Limb (tissue), 2 donors: ENCODE measurements at regions not wholly inside any gene's neighbourhood (a gene's known extent, or its start where the extent isn't known, plus 50 kb on each side); places are given as distances from the start of the nearest gene placed in this dataset.

Experiments
- DNase-seq, 2 donors: peaks; one replicate each; pipeline ENCODE4 v3.0.0-alpha.2; 2016; ENCODE audit errors: extremely low spot score in 2 of 2

DNA sequence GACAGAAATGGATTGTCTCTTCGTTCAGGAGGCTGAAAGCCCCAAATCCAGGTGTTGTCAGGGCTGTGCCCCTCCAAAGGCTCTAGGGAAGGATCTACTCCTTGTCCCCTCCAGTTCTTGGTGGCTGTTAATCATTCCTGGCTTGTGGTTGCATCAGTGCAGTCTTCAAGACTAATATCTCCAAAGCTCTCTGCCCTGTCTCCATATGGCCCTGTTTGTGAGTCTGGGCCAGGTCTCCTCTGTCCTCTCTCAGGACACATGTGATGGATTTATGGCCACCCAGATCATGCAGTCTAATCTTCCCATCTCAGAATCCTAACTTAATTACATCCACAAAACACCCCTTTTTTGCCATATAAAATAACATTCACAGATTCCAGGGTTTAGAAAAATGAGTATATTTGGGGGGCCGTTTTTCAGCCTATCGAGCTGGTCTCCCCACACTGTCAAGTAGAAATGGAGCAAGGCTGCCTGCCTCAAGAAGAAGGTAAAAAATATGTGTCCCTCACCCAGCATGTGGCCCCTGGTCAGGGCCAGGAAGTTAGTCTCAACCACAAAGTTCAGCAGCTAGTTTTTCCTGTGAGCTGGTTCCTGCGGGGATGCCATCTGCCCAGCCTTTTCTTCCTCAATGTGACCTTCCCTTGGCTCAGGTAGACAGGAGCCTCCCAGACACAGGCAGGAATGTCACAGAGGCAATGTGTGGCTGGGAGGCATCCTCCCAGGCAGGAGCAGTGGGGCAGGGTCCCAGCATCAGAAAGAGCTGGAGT, 509.4 kb downstream of the IRX1 start:
- DNase-seq: no peak

DNA sequence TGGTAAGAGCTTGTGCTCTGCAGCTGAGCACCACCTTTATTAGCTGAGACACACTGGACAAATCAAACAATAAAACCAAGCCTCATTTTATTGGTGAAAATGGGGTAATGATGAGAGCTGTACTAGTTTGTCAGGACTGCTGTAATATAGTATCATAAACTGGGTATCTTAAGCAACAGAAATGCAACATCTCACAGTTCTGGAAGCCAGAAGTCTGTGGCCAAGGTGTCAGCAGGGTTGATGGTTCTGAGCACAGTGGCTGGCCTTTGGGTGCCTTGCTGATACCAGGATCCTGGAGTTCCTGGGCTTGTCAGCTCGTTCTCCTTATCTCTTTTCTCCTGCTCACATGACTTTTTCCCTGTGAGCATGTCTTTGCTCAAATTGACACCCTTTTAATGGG, 513.1 kb downstream of the IRX1 start:
- DNase-seq: no peak

DNA sequence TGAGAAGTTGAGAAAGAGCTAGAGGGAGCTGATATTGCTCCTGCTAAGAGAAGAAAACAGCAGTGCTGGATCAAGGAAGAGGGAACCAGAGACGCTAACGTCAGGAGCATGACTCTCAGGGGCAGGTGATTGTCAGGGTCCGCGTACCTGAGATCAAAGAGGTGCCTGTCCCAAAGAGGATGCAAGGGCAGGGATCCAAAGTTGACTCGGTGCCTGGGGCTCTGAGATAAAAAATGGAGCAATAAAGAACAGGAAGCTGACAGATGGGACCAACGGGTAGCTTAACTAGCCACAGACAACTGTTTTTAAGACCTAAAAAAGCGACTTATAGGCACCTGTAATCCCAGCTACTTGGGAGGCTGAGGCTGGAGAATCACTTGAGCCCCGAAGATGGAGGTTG, 517.8 kb downstream of the IRX1 start:
- no peak for DNase-seq

DNA sequence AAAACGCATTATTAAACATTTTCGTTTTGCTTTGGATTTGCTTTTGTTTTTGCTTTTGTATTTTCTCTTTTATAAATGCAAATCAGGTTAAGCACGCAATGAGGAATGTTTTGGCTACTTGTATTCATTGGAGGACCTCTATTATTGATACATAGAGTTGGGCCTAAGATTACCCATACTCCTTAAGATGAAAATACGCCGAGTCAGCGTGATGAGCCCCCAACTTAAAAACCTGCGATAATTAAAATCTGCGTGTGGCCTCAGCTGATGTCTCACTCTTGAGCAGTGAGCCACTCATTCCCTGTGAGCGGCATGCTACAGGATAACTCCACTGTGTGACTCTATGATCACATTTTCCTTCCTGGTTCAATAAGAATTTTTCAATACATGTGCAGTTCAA, 518.3 kb downstream of the IRX1 start:
- DNase-seq: no peak

DNA sequence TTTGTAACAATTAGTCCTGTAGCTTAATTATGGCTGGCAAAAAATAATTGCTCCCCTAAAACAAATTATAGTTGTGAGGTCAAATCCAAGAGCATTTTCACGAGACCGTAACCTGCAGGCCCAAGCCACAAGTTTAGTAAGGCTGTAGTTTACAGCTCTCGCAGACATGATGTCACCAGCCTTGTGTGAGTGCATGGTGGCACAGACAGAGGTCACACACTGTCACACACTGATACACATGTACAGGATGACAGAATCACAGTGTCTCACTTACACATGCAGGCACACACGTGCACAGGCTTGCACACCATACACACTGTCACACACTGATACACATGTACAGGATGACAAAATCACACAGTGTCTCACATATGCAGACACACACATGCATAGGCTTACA, 518.8 kb downstream of the IRX1 start:
- DNase-seq: no peak

DNA sequence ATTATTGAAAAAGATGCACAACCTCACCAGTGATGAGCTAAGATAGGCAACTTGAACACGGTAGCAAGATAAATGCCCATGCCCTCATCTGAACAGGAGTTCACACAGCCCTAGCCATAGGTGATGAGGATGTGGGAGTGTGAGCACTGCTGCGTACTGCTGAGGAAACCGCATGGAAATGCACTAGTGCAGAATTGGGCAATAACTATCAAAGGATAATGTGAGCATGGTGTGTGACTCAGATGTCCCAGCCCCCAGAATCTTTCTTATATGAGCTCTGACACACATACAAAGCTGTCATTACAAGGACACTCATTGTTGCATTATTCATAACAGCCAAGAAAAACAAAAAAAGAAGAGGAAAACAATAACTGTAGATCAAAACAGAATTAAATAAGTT, 521.2 kb downstream of the IRX1 start:
- no peak for DNase-seq

DNA sequence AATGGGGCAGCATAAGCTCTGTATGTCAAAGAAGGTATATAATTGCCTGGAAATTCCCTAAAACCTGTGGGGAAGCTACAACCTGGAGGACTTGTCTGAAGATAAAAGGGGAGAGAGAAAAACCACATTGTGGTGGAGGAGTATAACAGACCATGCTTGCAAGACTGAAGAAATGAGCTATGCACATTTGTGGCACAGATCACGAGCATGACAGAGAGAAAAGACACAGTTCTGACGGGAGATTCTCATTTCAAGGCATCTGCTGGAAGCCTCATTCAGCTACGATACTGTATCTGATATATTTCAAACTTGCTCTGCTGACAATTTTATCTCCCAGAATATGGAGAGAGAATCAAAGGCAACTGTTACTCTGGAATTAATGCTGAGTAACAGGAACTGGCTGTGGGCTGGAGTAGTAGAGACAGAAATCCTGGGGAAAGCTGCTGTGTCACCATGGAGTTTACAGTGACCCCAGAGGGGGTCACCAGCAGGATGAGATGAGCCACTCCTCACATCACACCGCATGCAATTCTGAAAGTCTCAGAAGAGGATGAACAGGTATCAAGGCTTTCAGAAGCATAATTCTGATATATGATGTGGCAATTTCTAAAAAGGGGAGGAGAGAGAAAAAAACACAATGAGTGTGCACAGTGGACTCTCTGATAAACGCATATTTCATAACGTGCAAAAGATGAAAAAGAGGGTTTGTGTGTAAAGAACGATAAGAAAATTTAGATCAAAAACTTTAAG, 528.8 kb downstream of the IRX1 start:
- no peak for DNase-seq

DNA sequence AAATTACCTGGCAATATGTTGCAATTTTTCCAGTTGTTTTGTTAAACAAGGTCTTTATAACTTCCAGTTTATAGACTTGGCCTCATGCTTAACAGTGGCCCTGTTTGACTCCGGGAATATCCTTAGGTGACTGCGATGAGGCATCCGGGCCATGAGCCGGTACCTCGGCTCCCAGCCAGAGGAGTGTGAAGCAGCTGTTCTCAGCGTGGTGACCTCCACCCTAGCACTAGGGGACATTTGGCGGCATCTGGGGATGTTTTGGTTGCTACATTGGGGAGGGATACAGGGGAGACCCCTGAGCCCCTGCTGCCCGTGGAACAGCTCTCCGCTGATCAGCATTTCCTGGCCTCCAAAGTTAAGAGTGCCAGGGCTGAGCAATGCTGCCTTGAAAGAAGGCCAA, 533.4 kb downstream of the IRX1 start:
- no peak for DNase-seq

DNA sequence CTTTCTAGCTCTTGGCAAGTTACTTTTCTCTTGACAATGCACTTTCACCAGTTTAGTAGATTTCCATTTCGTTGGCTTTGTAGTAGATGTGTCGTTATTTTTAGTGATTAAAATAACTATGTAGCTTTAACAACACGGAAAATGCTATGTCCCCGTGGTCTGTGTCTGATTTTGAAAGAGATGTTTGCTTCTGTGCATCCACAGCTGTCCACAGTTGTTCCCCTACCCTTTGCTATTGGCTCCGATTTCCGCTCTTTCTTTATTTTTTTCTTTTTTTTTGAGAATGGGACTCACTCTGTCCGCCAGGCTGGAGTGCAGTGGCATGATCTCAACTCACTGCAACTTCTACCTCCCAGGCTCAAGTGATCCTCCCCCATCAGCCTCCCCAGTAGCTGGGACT, 533.9 kb downstream of the IRX1 start:
- DNase-seq: no peak

DNA sequence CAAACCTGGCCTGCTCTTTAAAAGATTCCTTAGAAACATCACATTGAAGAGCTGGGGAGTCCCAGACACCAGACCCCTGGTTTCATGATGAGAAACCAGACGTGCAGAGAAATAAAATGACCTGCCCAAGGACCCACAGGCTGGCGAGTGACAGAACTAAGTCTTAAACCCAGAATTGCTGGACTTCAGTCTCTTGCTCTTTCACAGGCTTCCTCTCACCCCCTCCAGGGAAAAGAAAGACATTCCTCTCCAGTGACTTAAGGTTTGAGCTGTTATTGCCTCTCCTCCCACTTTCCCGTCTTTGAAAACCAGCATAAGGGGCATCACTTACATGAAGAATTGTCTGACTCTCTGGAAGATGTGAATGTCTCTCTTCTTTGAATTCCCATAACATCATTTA, 535.2 kb downstream of the IRX1 start:
- DNase-seq: no peak

DNA sequence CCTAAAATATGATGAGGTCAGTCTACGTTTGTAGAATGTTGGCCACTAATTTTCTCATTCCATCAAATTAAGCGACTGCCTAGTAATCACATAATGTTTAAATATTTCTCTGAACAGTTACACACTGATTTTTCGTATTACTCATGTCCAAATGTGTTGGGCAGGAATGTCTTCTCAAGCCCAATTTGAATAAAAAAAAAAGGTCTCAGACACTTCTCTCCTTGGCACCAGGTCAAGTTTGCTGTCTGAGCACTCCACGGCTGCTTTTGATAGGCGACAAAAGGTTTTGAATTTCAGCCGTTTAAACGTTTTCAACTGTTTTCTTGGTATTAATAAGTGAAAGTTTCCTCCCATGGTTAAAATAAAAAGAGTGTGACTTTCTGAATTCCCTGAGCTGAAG, 542.1 kb downstream of the IRX1 start:
- DNase-seq: no peak

DNA sequence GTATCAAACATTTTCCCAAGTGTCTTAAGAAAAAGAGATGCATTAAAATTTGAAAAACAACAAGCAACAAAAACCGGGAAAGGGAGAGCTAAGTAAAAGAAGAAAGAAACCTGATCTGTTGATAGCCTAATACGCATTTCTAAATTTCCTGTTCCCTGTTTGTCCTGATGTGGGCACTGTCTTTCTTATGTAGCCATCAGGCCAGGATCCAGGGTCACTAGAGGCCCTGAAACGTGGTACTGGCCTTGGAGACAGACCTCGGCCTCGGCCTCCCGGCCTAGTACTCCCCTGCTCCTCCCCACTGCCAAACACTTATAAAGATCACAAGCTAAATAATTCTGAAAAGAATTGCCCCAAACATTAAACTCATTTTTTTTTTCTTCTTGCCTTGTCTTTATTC, 547.2 kb downstream of the IRX1 start:
- no peak for DNase-seq

DNA sequence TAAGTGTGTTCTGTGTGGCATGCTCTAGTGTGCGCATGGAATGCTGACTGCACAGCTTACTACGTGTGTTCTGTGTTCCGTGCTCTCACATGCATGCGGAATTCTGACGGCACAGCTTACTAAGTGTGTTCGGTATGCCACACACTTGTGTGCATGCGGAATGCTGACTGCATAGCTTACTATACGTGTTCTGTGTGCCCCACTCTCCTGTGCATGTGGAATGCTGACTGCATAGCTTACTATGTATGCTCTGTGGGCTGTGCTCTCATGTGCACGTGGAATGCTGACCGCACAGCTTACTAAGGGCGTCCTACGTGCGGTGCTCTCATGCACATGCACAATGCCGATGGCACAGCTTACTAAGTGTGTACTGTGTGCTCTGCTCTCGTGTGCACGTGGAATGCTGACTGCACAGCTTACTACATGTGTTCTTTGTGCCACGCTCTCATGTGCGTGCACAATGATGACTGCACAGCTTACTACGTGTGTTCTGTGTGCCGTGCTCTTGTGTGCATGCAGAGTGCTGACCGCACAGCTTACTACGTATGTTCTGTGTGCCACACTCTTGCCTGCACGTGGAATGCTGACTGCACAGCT, 548.9 kb downstream of the IRX1 start:
- DNase-seq: no peak

DNA sequence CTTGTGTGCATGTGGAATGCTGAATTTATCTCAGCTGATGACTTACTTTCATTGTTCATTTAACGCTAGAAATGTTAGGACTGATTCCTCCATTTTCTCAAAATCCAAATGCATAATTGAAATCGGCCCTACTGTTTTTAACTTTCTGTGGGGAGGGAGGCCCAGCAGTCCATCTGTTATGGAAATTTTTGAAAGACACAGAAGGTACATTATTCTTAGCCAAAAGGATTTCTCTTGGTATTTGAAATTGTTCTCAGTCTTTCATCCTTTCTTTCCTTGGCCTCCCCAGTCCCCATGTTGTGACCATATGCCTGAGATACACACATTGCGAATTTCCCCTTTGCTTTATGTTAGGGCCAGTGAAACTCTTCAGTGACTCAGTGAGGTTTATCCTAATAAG, 549.9 kb downstream of the IRX1 start:
- DNase-seq: no peak

DNA sequence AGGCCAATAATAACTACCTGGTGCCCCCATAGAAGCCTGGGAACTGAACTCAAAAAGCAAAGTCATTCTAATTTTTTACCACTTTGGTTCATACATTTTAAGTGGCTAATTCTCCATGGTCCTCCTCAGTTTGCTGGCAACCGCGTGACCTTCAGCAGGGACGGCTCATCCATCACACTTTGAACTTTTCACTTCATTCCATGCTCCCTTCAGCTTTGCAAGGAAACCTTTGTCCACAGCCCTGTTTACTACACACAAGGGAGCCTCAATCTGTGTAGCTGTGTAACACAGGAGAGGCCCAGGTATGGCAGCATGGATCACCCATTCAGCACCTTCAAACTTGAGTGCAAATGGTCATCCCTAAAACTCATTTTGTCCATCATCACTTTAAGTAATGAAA, 552.4 kb downstream of the IRX1 start:
- no peak for DNase-seq

DNA sequence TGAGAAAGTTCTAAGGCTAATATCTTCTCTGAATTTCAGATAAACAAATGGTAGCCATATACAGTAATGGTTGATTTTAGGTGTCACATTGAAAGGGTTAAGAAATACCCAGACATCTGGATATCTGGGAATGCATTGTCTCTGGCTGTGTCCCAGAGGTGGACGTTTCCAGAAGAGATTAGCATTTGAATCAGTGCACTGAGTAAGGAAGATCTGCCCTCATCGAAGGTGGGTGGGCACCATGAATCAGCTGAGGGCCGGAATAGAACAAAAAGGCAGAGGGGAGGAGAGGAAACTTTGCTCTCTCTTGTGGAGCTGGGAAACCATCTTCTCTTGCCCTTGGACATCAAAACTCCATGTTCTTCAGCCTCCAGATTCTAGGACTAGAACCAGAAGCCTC, 554.4 kb downstream of the IRX1 start:
- no peak for DNase-seq

DNA sequence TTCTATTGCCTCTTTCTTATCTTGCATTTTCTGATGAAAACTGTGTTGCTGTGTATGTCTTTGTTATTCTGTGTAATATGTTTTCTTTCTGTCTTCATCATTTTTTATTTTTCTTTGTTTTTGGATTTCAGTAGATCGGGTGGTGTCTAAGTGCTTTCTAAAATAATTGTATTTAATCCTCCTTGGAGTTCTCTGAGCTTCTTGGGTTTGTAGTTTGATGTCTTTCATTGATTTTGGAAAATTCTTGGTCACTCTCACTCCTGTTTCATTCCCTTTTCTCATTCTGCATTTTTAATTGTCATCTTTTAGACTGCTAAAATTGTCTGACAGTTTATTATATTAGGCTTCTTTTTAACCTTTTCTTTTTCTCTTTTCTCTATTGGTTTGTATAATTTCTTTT, 560.5 kb downstream of the IRX1 start:
- no peak for DNase-seq

DNA sequence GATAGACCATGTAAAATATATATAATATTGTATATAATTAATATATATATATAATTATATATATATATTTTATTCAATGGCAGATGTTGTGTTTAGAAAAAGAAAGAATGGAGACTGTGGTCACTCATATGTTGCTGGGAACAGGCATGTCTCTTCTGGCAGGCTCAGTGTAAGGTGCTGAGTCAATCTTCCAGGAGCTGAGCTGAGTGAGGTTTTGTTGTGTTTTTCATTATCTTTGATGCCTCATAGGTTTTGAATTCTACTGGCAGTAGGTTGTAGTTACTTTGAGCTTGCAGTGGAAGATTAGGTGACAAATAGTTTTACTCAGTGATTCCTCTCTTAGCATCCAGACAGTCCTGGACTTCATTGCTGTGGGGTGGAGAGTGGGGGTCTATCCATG, 561.3 kb downstream of the IRX1 start:
- DNase-seq: no peak

DNA sequence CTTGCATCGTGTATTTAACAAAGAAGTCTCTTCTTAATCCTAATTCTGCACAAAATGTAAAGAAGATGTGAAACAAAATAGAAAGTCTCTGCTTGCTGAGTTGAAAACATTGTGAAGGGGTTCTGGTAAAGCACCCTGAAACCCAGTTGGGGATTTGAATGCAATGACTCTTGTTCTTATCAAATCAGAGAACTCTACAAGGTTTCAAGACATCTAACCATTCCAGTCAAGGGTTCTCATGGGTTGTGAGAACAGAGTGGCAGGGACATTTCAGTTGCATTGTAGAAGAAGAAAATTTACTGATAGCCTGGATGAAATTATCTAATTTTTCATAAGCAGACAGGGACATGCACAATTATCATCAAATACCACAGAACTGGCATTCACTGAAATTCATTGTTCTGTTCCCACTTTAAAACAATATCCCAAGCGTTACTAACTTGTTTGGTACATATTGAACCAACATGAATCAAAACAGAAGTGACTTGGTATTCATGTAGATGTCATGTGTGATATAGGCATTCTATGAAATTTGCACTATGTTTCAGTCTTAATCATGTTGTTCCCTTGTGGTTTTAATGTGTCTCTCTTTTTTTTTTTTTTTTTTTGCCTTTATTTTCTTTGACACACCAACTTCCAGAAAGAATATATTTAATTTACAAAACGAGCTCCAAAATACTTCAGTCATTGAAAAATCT, 563.3 kb downstream of the IRX1 start:
- no peak for DNase-seq

DNA sequence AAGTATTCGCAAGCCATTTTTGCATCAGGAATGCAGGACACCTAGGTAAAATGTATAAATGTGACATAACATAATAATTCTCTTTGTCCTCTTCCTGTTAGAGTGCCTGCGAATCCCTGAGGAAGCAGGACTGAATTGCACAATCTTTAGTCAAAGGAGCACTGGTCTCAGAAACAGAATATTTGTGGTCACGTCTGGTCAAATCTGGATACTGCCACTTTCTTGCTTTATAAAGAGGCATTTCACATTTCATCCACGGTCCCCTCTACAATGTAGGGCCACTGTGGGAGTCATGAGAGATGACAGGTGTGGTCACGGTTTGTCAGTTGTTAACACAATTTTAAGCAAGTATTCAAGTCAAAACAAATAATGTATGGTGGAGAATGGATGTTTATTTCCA, 564.0 kb downstream of the IRX1 start:
- no peak for DNase-seq

DNA sequence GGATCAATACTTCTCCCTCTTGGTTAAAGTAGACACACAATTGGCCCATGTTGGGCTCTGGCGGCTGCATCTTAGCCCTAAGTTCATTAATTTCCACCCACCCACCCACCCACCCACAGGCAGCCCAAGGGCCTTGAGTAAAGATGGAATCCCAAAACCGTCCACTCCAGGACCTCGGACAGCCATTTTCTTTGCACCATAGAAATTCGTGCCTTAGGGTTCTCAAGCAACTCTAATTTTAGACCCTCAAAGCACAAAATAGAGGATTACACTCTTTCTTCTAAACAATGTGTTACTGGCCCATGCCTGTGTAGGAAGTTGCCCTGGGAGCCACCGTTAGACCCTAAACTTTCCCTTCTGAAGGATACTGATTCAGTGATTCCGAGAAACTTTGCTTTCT, 568.5 kb downstream of the IRX1 start:
- DNase-seq: no peak

DNA sequence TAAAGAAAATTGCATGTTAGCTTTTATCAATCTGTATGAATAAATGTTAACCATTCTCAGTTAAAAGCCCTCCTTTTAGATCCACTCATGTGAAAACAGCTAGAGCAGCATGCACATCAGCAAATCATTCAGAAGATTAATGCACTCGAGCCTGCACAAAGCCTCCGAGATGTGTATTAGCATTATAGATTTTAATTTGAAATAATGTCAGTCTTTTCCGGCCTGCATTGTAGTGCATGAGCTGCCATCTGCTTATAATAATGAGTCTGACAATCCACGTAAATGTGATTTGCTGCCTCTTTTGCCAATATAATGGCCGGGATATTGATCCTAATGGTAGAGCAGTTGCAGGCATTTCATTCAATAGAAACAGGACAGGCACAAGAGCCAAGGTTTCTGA, 585.1 kb downstream of the IRX1 start:
- no peak for DNase-seq
